ENCODE measurements at regions not wholly inside any gene's neighbourhood (a gene's known extent, or its start where the extent isn't known, plus 50 kb on each side); places are given as distances from the start of the nearest gene placed in this dataset.

DNA sequence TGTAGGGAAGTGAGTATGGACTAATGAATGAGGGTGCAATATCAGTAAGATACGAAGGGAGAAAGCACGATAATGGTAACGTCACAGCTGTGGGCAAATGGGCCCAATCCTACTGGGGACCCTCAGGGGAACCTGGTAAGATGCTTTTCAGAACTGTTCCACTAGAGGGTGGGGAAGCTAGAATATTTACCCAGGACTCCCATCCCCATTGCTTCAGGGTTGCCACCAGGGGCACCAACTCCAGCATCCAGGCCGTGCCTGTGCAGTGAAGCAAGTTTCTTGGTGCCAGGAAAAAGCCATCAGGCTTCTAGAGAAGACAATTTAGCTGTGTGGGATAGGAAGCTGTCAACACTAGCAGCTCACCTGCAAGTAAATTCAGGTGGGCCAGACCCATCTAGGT lies 409.3 kb downstream of the AGTPBP1 start:
- TF ChIP-seq, protein P1, sequence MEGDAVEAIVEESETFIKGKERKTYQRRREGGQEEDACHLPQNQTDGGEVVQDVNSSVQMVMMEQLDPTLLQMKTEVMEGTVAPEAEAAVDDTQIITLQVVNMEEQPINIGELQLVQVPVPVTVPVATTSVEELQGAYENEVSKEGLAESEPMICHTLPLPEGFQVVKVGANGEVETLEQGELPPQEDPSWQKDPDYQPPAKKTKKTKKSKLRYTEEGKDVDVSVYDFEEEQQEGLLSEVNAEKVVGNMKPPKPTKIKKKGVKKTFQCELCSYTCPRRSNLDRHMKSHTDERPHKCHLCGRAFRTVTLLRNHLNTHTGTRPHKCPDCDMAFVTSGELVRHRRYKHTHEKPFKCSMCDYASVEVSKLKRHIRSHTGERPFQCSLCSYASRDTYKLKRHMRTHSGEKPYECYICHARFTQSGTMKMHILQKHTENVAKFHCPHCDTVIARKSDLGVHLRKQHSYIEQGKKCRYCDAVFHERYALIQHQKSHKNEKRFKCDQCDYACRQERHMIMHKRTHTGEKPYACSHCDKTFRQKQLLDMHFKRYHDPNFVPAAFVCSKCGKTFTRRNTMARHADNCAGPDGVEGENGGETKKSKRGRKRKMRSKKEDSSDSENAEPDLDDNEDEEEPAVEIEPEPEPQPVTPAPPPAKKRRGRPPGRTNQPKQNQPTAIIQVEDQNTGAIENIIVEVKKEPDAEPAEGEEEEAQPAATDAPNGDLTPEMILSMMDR (IDR thresholded peaks at IDR 0.05): no peak
- no peak for TF ChIP-seq POLR2A (IDR thresholded peaks at IDR 0.05)
